GM13976 (cell line): ENCODE measurements at regions not wholly inside any gene's neighbourhood (a gene's known extent, or its start where the extent isn't known, plus 50 kb on each side); places are given as distances from the start of the nearest gene placed in this dataset.

Experiments used
- DNase-seq: peaks from one replicate; pipeline ENCODE4 v3.0.0; 2012; ENCODE audit warnings: low spot score
- in situ Hi-C: fragments of 300-500 bp; cut with MboI; formaldehyde crosslinking; loops from one replicate; pipeline ENCODE4 v1.12.0; 2022; ENCODE audit warnings: low sequenced_read_pairs, mixed read lengths, inconsistent platforms; ENCODE audit not compliant: unreplicated experiment
- TF ChIP-seq, protein P1 (sequence below): IDR thresholded peaks from 2 replicates; pipeline ENCODE4 v1.5.1; 2012; ENCODE audit warnings: borderline replicate concordance, mild to moderate bottlenecking; ENCODE audit not compliant: insufficient read depth; ENCODE audit errors: extremely low read depth, missing control alignments, control extremely low read depth

DNA sequence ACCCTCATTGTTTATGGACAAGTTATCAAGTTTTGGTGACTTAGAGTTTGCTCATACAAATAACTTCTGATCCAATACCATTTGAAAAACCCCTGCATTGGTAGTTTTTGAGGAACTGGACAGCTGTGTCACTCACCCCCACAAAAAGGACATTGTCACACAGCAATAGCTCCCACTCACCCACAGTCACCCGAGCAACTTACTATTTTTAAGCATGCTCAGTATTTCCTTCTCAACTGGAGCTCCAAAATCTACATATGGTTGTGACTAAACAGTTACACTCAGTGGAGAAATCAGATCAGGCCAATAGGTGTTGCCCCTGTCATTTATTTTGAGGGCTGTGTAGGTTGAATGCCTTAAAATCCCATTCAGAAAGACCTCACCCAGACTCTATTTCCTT lies 165.2 kb upstream of the AUTS2 start:
- DNase-seq = no peak
- TF ChIP-seq, protein P1, sequence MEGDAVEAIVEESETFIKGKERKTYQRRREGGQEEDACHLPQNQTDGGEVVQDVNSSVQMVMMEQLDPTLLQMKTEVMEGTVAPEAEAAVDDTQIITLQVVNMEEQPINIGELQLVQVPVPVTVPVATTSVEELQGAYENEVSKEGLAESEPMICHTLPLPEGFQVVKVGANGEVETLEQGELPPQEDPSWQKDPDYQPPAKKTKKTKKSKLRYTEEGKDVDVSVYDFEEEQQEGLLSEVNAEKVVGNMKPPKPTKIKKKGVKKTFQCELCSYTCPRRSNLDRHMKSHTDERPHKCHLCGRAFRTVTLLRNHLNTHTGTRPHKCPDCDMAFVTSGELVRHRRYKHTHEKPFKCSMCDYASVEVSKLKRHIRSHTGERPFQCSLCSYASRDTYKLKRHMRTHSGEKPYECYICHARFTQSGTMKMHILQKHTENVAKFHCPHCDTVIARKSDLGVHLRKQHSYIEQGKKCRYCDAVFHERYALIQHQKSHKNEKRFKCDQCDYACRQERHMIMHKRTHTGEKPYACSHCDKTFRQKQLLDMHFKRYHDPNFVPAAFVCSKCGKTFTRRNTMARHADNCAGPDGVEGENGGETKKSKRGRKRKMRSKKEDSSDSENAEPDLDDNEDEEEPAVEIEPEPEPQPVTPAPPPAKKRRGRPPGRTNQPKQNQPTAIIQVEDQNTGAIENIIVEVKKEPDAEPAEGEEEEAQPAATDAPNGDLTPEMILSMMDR = no peak
- in situ Hi-C loops = no loop called here

DNA sequence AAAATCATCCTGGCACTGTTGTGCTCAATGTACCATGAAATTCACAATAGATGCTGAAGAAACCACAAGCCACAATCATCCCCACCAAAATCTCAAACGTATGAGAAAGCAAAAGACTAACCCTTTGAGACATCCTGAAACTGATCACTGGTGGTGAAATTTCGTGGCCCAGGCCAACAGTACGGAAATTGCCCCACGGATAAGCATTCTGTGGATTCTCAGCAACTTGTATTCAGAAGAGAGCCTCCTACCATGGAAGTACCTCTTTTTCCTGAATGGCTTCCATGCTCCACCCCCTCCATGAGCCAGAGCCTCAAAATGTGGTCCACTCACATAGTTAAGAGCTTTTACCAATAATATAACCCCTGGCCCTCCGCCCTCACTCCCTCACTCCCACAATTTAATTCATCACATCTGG lies 163.9 kb upstream of the AUTS2 start:
- TF ChIP-seq, protein P1 = no peak
- in situ Hi-C loops = no loop called here
- no peak for DNase-seq

DNA sequence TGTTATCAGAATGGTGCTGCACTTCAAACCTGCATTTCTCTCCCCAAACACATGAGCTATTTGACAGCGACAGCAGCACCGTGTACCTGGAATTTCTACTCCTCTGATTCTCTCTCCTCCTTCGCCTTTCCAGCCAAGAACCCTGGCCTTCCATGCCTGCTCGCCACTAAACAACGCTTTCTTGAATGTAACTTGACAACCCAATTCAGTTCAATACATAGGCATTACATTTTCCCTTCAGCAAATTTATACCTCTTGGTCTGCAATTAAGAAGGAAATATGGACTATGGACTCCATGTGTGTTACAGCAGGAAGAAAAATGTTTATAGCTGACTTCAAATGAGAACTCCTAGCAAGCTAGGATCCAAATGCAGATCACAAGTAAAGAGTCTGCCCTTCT lies 162.6 kb upstream of the AUTS2 start:
- in situ Hi-C loops = no loop called here
- DNase-seq = no peak
- TF ChIP-seq, protein P1 = no peak

DNA sequence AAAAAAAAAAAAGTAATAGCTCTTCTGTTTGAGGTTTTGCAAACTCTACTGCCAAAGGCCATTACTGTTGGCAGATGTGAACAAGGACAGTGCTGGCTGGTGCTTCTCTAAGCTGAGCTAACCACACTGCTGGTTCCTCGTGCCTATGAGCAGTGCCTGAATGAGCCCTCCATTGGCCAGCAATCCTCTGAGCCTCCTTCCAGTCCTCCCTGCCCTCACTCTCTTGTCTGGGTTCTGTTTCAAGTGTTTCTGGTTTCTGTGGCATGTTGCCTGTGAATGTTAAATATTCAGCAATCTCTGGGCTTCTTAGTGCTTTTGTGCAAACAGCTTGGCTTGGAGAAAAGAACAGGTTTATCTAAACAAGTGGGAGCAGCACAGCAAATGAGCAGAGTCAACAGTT lies 161.3 kb upstream of the AUTS2 start:
- no peak for DNase-seq
- TF ChIP-seq, protein P1 = no peak
- in situ Hi-C loops = no loop called here

DNA sequence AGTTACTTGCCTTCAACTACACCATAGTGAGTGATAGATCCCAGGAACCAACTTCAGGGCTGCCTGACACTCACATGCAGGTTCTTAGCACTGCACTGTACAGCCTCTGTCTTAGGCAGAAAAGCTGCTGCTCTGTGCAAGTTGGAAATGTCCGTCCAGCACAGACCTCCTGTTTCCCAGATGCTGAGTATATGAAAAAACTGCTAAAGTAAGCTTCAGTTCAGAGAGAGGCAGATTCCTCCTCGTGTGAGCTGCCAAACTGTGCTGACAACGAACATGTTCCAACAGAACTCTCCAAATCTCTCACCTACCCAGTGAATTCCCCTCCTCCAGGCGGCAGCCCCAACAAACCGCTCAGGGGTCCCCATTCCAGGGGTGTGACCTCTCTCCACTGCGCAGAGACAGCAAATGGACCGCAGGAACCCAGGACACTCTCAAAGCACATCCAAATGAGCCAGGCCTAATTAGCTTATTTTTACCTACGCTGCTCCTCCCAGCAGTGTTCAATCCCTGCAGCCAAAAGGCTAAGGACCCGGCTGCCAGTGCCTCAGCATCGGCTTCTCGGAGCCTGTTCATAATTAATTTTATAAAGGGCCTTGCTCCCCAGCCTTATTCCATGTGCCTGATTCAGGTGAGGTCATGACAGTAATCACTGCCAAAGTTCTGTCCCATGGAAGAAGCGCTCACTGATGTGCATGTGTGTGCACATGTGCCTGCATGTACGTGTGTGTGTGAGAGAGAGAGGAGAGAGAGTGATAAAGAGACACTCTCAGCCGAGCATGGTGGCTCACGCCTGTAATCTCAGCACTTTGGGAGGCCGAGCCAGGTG lies 159.5 kb upstream of the AUTS2 start:
- in situ Hi-C loops = no loop called here

DNA sequence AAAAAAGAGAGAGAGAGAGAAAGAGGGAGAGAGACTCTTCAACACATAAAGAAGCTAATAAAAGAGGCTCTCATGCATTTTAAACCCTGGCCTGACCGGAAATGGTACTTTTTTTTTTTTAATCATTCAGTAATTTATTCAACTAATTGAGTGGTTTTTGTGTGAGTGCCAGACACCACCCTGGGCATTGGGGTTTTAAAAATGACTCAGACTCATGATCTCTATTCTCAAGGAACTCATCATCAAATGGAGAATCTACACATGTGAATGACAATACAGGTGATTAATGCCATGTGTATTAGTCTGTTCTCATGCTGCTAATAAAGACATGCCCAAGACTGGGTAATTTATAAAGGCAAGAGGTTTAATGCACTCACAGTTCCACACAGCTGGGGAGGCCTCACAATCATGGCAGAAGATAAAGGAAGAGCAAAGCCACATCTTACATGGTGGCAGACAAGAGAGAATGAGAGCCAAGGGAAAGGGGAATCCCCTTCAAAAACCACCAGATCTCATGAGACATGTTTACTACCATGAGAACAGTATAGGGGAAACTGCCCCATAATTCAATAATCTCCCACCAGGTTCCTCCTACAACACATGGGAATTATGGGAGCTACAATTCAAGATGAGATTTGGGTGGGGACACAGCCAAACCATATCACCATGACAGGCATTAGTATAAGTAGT lies 158.5 kb upstream of the AUTS2 start:
- TF ChIP-seq, protein P1 = no peak
- no peak for DNase-seq
- in situ Hi-C loops = no loop called here

More for the DNA sequence above, 159.5 kb upstream of the AUTS2 start:
- no peak for DNase-seq
- TF ChIP-seq, protein P1 = no peak
